ENCODE measurements at regions not wholly inside any gene's neighbourhood (a gene's known extent, or its start where the extent isn't known, plus 50 kb on each side); places are given as distances from the start of the nearest gene placed in this dataset.

GRCh38 chr5:133681896-133682295, 69.6 kb upstream of the FSTL4 start:
- no peak for DNase-seq

DNA sequence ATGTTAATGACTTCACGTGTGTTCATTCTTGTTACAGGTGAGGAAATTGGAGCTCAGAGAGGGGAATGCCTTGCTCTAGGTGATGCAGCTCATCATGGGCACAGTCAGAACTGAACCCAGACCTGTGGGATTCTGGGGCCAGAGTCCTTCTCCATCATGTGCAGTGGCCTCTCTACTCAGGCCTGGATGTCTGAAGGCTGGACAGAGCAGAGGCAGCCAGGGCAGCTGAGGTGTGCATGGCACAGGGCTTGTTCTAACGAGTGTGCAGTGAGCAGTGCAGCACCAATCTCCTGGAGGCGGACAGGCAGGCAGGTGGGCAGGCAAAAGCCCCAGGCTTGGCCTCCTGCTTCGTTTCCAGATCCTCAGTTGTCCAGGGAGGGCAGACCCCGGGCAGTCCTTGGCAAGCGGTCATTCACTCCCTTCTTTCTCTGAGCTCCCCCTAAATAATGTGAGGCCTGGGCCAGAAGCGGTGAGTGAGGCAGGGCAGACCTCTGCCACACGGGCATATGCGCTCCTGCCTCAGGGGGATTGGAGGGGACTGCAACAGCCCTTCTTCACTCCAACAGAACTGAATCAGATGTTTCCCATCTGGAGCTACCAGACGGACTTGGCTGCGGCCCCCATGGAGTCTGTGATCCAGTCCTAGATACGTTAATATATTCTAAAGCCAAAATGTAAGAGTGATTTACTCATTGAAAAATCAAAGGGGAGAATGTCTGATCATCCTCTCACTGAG, 68.7 kb upstream of the FSTL4 start:
- no peak for DNase-seq

GRCh38 chr5:133679534-133679933, 67.2 kb upstream of the FSTL4 start:
- no peak for DNase-seq

- DNase-seq: no peak
These were observed 63.2 kb upstream of the FSTL4 start for GRCh38 chr5:133675376-133676154.

GRCh38 chr5:133670336-133670735, 58.0 kb upstream of the FSTL4 start:
- DNase-seq: no peak

DNA sequence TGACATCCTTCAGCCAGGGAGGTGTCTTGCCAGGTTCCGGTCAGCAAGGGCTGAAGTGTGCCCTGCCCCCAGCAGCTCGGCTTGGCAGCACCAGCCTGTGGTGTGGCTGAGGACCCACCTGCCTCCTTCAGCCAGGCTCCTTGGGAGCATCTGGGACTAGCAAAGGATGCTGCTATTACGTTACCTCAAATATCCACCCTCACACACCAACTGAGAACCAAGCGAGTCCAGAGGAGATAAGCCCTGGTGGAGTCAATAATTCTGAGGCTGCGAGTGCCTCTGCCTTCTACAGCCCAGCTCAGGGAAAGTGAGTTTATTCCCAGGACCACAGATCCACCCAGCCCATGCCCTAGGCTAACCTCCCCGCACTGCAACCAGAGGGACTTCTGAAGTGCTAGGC, 57.1 kb upstream of the FSTL4 start:
- DNase-seq: no peak

DNA sequence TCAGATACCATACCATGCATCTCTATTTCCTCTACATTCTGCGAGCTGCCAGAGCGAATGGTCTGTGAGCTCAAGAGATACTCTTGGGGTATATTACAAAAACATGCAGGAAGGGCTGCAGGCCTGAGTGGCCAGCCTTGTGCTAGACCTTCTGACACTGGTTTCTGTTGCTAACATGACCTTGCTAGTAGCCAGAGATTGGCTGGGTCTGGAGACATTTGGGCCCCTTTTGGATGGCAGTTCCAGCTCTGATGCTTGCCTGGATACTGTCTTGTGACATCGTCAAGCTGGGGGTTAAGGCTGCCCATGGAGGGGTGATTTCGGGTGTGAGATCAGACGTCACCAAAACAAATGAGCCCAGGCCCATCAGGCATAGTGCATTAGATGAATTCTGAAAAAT, 56.1 kb upstream of the FSTL4 start:
- DNase-seq: no peak

- DNase-seq: no peak
These were observed 54.9 kb upstream of the FSTL4 start for GRCh38 chr5:133667217-133667616.

- DNase-seq: no peak
These were observed 53.2 kb upstream of the FSTL4 start for GRCh38 chr5:133665571-133665970.

DNA sequence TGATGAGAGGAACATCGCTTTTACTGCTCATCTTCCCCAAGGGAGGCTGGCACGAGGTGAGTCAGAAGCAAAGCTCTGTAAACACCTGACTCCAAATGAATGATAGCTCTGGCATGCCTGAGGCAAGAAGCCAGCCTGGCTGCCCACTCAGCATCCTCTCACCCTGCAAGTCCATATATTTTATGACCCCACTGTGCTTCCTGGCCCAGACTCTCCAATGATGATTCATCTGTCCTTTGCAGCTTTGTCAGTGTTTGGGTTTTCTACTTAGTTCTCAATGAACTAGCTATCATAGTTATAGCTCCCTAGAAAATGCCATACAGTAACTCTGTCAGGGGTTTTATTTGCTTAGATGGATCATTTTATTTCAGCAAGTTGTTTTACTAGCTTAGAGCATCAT, 52.1 kb upstream of the FSTL4 start:
- no peak for DNase-seq

DNA sequence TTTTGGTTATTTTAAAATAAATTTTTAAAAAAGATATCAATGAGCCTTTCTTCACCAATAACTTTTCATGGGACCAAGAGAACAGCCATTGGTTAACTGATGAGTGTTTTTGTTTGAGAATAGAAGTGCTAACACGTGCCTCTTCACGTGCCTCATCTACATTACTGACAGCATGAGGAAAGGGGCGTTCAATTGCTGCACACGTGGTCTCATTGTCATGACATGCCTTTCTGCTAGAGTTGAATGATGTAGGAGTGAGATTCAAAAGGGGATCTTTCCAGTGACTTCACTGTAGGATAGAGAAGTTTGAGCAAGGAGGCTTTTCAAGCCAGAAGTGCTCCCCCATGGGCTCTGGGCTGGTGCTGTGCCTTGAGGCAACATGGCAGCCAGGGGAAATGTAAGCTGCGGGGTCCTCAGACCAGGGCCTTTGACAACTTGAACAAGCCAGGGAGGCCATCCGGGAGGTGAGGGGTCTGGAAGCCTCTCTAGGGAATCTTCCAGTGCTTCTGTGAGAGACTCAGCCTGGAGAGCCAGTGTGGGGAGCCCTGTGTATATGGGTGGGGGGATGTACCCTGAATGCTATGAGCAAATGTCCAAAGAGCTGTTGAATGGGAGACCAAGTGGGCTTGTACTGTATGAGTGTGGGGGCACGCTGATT, 51.2 kb upstream of the FSTL4 start:
- DNase-seq: no peak

DNA sequence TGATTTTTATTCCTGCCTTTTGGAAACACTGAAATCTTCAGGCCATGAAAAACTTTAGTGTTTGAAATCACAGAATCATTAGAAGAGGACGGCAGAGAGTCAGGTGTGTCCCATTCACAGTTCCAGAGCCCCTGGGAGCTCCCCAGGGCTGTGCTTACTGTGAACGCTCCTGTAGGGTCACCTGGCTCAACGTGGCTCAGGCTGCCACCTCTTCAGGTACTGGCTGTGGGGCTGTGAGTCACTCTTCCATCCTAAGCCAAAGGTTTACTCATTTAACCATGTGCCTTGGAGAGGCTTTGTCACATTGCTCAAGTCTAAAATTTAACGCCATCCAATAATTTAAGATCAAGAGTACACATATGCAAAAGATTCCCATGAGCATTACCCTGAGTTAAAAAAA, 50.2 kb upstream of the FSTL4 start:
- no peak for DNase-seq
